ENCODE measurements at regions not wholly inside any gene's neighbourhood (a gene's known extent, or its start where the extent isn't known, plus 50 kb on each side); places are given as distances from the start of the nearest gene placed in this dataset.

DNA sequence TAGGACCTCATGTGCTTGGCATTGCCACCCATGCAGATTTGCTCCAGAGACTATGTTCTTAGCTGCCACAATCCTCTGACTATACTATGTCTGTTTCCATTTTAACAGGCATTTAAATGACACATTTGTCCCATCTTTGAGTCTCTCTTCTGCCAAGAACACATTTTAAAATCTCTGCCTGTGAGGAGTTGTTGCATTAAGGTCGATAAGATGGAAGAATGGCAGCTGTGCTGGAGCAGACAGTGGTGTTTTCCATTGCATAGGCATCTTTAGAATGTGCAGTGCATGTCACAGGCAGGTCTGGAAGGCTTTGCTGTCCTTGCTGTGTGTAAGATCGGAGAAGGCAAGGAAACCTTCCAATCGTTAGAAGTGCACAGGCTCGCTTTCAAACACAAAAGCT is 70.9 kb upstream of the CELF2 start:
- H2BK5ac ChIP-seq (ENCODE audit: low read depth, low read length, poor library complexity, severe bottlenecking), result no peak overlapping the region
- H3K36me3 ChIP-seq (ENCODE audit: control insufficient read depth, insufficient read depth, low read length), result no peaks in the 10 kb centered on the region
- no peak overlapping the region for H3K23ac ChIP-seq (ENCODE audit: low read depth, low read length)
- no peak overlapping the region for H3K4ac ChIP-seq (ENCODE audit: low read depth, low read length)
- intact Hi-C loops (cut with micrococcal nuclease) (no loop called here), in situ Hi-C loops (cut with MboI; ENCODE audit: low sequenced_read_pairs) (no loop called here), dilution Hi-C loops (cut with HindIII; ENCODE audit: low sequenced_read_pairs, unreplicated experiment) (no loop called here)
- H3K18ac ChIP-seq (ENCODE audit: low read depth, low read length), result no peak overlapping the region
- H2BK20ac ChIP-seq (ENCODE audit: low read depth, low read length), result no peak overlapping the region
- 60% methylated on average over 1 of the region's 4 CpGs; no CpG with 5 or more reads in 1 of the 2 experiments for WGBS, 2 experiments (ENCODE audit: extremely low coverage in 2 of 2, insufficient read length in 1 of 2)
- DNase-seq (no peak), ATAC-seq (ENCODE audit: low read depth) (no peak)
- H2BK15ac ChIP-seq (ENCODE audit: low read depth, low read length), result no peak overlapping the region
- no peak overlapping the region for H3K27ac ChIP-seq (ENCODE audit: insufficient read depth, low read length)
- H3K4me2 ChIP-seq (ENCODE audit: low read depth, low read length), result no peak overlapping the region
- no peaks in the 10 kb centered on the region for H3K79me1 ChIP-seq (ENCODE audit: low read depth in 1 of 2, low read length in 2 of 2)
- H2AFZ ChIP-seq (replicated peaks; ENCODE audit: low read length, poor library complexity), result no peak overlapping the region
- BruUV-seq (replicated peaks), result no TSS peak
- no peaks in the 10 kb centered on the region for H3K4me1 ChIP-seq (ENCODE audit: control insufficient read depth, insufficient read depth, low read length)
- H3K9ac ChIP-seq (ENCODE audit: low read depth, low read length), result no peak overlapping the region
- H2AK5ac ChIP-seq (ENCODE audit: low read depth, low read length), result no peak overlapping the region
- CTCF ChIA-PET, result no interaction called here
- H3K14ac ChIP-seq (replicated peaks; ENCODE audit: low read depth, low read length), result no peak overlapping the region
- H3K9me1 ChIP-seq (ENCODE audit: insufficient read depth, low read length), result no peaks in the 10 kb centered on the region
- no peak overlapping the region for H3K56ac ChIP-seq (ENCODE audit: extremely low read depth, insufficient read depth, low read length)
- POLR2A ChIA-PET (ENCODE audit: unreplicated experiment), result no interaction called here
- H3K4me3 ChIP-seq (ENCODE audit: insufficient read depth, low read depth, low read length), result no peak overlapping the region
- H4K8ac ChIP-seq (ENCODE audit: low read depth in 2 of 2, low read length in 2 of 2), result no peak overlapping the region
- no peak overlapping the region for H4K91ac ChIP-seq (ENCODE audit: insufficient read depth, low read depth, low read length)
- H3K9me3 ChIP-seq (ENCODE audit: control insufficient read depth, insufficient read depth, low read length), result peaks cover 12% of the 10 kb centered on the region
- H4K5ac ChIP-seq (ENCODE audit: low read depth, low read length), result no peak overlapping the region
- TF ChIP-seq CHD1 (IDR thresholded peaks at IDR 0.05; ENCODE audit: low read depth, low read length) (no peak), SMC3 (IDR thresholded peaks at IDR 0.05; ENCODE audit: low read depth, low read length) (no peak), MAZ (IDR thresholded peaks at IDR 0.05; ENCODE audit: borderline replicate concordance, low read depth, low read length) (no peak), MXI1 (IDR thresholded peaks at IDR 0.05; ENCODE audit: borderline replicate concordance, low read depth, low read length) (no peak), CEBPB (IDR thresholded peaks at IDR 0.05; ENCODE audit: low read depth, low read length) (no peak), NFE2L2 (IDR thresholded peaks at IDR 0.05; ENCODE audit: low read depth, low read length) (no peak), RCOR1 (IDR thresholded peaks at IDR 0.05; ENCODE audit: insufficient replicate concordance, low read length) (no peak), RFX5 (IDR thresholded peaks at IDR 0.05; ENCODE audit: low read depth, low read length) (no peak), FOS (IDR thresholded peaks at IDR 0.05; ENCODE audit: low read depth, low read length) (no peak)
- TF ChIP-seq, protein P1, sequence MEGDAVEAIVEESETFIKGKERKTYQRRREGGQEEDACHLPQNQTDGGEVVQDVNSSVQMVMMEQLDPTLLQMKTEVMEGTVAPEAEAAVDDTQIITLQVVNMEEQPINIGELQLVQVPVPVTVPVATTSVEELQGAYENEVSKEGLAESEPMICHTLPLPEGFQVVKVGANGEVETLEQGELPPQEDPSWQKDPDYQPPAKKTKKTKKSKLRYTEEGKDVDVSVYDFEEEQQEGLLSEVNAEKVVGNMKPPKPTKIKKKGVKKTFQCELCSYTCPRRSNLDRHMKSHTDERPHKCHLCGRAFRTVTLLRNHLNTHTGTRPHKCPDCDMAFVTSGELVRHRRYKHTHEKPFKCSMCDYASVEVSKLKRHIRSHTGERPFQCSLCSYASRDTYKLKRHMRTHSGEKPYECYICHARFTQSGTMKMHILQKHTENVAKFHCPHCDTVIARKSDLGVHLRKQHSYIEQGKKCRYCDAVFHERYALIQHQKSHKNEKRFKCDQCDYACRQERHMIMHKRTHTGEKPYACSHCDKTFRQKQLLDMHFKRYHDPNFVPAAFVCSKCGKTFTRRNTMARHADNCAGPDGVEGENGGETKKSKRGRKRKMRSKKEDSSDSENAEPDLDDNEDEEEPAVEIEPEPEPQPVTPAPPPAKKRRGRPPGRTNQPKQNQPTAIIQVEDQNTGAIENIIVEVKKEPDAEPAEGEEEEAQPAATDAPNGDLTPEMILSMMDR (conservative IDR thresholded peaks at IDR 0.05; ENCODE audit: low read depth, low read length), result no peak
- TF ChIP-seq, protein P2, sequence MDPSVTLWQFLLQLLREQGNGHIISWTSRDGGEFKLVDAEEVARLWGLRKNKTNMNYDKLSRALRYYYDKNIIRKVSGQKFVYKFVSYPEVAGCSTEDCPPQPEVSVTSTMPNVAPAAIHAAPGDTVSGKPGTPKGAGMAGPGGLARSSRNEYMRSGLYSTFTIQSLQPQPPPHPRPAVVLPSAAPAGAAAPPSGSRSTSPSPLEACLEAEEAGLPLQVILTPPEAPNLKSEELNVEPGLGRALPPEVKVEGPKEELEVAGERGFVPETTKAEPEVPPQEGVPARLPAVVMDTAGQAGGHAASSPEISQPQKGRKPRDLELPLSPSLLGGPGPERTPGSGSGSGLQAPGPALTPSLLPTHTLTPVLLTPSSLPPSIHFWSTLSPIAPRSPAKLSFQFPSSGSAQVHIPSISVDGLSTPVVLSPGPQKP (IDR thresholded peaks at IDR 0.05; ENCODE audit: borderline replicate concordance, low read depth, low read length), result no peak
- TF ChIP-seq, protein P3, sequence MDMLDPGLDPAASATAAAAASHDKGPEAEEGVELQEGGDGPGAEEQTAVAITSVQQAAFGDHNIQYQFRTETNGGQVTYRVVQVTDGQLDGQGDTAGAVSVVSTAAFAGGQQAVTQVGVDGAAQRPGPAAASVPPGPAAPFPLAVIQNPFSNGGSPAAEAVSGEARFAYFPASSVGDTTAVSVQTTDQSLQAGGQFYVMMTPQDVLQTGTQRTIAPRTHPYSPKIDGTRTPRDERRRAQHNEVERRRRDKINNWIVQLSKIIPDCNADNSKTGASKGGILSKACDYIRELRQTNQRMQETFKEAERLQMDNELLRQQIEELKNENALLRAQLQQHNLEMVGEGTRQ (IDR thresholded peaks at IDR 0.05; ENCODE audit: low read depth, low read length), result no peak
- H2AK9ac ChIP-seq (replicated peaks; ENCODE audit: low read depth, low read length, poor library complexity), result no peak overlapping the region
- no peak overlapping the region for H2BK120ac ChIP-seq (ENCODE audit: low read depth, low read length)
- peaks cover 10% of the 10 kb centered on the region; the same call in 1 of the 2 replicates for H3K27me3 ChIP-seq (ENCODE audit: control insufficient read depth, insufficient read depth, low read length)
- no peaks in the 10 kb centered on the region for H4K20me1 ChIP-seq (ENCODE audit: insufficient read depth, low read length)

All from IMR-90 (cell line).